ENCODE measurements at regions not wholly inside any gene's neighbourhood (a gene's known extent, or its start where the extent isn't known, plus 50 kb on each side); places are given as distances from the start of the nearest gene placed in this dataset.

DNA sequence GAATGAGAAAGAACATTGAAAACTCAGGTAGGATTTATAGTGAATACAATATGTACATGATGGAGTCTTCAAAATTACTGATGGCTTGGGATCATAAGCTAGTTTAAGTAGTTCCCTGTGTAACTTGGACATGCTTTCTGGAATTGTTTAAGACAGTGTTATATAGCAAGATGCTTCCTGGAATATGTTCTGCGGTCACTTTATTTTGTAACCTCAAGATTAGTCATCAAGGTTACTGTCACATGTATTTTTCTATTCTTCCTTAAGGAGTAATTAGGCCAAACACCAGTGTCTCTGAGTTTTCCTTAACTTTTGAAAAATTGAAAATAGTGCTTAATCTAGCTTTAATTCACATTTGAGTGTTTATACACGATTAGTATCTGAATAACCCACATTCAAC is 760.3 kb upstream of the ARRDC4 start:
- no peaks in the 10 kb centered on the region for H3K27me3 Mint-ChIP-seq
- H3K9me3 ChIP-seq (ENCODE audit: control insufficient read depth, low read length, poor library complexity, severe bottlenecking) = no peaks in the 10 kb centered on the region
- DNase-seq = no peak
- H3K36me3 Mint-ChIP-seq (ENCODE audit: low read depth) = no peaks in the 10 kb centered on the region
- no peak for ATAC-seq
- no peaks in the 10 kb centered on the region for H3K4me1 Mint-ChIP-seq
- no peak overlapping the region for H3K4me3 Mint-ChIP-seq
- no peak overlapping the region for H3K27ac Mint-ChIP-seq

DNA sequence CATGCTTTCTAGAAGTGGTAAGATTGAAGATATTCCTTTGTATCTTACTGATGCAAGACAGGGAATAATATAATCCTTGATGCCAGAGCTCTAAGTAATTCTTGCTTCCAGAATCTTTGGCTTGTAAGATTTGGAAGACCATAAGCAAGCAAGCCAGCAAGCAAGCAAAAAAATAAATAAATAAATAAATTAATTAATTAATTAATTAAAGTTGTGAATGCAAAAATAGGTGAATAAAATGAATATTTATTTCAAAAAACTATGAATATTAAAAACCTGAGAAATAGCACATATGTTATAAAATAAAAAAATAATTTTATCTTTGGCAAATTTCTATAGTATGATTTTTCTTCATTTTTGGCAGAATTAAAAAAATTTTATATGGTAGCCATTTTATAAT is 750.2 kb upstream of the ARRDC4 start:
- H3K27ac Mint-ChIP-seq = no peak overlapping the region
- H3K36me3 Mint-ChIP-seq (ENCODE audit: low read depth) = no peaks in the 10 kb centered on the region
- no peaks in the 10 kb centered on the region for H3K27me3 Mint-ChIP-seq
- DNase-seq (no peak), ATAC-seq (no peak)
- H3K9me3 ChIP-seq (ENCODE audit: control insufficient read depth, low read length, poor library complexity, severe bottlenecking) = peaks cover 2% of the 10 kb centered on the region
- H3K4me1 Mint-ChIP-seq = no peaks in the 10 kb centered on the region
- H3K4me3 Mint-ChIP-seq = no peak overlapping the region

DNA sequence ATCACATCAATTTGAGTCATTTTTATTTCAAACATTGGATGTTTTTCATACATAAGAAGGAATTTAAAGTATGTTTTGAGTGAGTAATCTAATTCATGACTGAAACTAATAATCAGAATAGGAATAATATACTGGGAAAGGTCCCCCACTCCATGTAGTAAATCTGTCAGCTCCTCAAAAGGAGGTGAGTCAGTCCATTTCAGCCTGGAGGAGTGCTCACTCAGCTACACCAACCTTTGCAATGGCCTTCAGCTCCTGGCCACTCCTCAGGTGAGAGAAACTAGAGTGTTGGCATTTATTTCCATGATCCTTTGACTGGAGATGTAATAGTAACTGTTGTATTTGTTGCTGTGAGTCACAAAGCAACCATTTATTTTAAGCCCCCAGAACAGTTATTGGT is 744.9 kb upstream of the ARRDC4 start:
- peaks cover 2% of the 10 kb centered on the region for H3K9me3 ChIP-seq (ENCODE audit: control insufficient read depth, low read length, poor library complexity, severe bottlenecking)
- no peak for DNase-seq
- H3K27ac Mint-ChIP-seq = no peak overlapping the region
- no peaks in the 10 kb centered on the region for H3K4me1 Mint-ChIP-seq
- H3K27me3 Mint-ChIP-seq = no peaks in the 10 kb centered on the region
- H3K4me3 Mint-ChIP-seq = no peak overlapping the region
- H3K36me3 Mint-ChIP-seq (ENCODE audit: low read depth) = no peaks in the 10 kb centered on the region
- ATAC-seq = no peak

GRCh38 chr15:97224191-97224641 is 736.3 kb upstream of the ARRDC4 start:
- Mint-ChIP-seq H3K27me3 (no peaks in the 10 kb centered on the region), H3K4me1 (no peaks in the 10 kb centered on the region), H3K36me3 (ENCODE audit: low read depth) (no peaks in the 10 kb centered on the region), H3K27ac (no peak overlapping the region), H3K4me3 (no peak overlapping the region)
- no peak for DNase-seq
- no peak for ATAC-seq
- H3K9me3 ChIP-seq (ENCODE audit: control insufficient read depth, low read length, poor library complexity, severe bottlenecking) = no peaks in the 10 kb centered on the region

DNA sequence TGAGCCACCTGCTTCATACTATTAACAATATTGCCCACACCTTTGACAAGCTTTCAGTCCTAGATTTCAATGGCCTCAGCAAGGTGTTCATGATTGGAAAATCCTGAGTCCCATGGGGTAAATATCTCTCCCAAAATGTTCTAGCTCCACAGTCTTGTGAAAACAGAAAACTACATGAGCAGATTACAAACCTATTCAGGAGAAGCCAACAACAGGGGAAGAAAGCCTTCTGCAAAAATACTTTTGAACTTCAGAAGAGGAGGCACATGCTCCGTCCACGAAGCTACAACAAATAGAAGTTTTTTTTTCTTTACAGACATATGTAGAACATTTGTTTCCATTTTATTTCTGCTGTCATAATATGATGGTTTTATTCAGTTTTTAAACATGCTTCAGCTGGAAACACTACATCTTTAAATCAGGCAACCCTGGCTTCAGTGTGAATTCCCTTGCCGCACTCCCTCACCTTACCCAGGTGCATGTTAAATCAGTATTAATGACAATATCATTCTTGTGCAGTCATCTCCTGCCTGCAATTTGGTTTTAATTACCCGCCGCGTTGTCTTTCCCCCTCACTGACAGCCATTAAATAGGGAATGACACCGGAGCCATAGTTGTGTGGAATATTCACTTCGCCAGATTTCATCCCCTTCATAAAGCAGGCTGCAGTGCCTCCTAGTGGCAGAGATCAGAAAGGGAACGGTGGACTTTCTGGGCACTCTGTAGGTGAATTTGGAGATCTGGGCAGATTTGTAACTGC is 725.5 kb upstream of the ARRDC4 start:
- H3K4me3 Mint-ChIP-seq = no peak overlapping the region

DNA sequence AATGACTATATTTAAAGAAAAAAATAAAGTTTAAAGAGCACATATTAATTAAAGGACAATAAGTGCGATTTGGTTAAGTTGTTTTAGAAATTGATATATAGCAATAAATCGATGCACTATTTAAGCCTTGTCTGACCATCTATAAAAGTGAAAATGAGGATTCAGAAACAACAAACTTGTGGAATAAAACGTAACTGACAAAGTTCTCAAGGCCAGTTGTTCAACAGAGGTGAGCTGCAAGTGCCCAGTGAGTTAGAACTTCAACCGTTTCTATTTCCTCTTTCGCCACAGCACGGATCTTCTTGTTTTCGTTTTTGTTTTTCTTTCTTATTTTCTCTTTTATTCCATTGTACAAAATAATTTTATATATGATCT is 724.9 kb upstream of the ARRDC4 start:
- no peaks in the 10 kb centered on the region for H3K4me1 Mint-ChIP-seq
- no peaks in the 10 kb centered on the region for H3K27me3 Mint-ChIP-seq
- DNase-seq = no peak
- H3K27ac Mint-ChIP-seq = no peak overlapping the region
- H3K36me3 Mint-ChIP-seq (ENCODE audit: low read depth) = no peaks in the 10 kb centered on the region
- H3K9me3 ChIP-seq (ENCODE audit: control insufficient read depth, low read length, poor library complexity, severe bottlenecking) = peaks cover 2% of the 10 kb centered on the region
- no peak overlapping the region for H3K4me3 Mint-ChIP-seq
- ATAC-seq = no peak

More for the DNA sequence above, 725.5 kb upstream of the ARRDC4 start:
- Mint-ChIP-seq H3K27ac (no peak overlapping the region), H3K27me3 (no peaks in the 10 kb centered on the region), H3K36me3 (ENCODE audit: low read depth) (no peaks in the 10 kb centered on the region), H3K4me1 (no peaks in the 10 kb centered on the region)
- DNase-seq = no peak
- ATAC-seq = no peak
- peaks cover 2% of the 10 kb centered on the region for H3K9me3 ChIP-seq (ENCODE audit: control insufficient read depth, low read length, poor library complexity, severe bottlenecking)

- no peaks in the 10 kb centered on the region for H3K27me3 Mint-ChIP-seq
- DNase-seq (no peak), ATAC-seq (no peak)
- peaks cover 2% of the 10 kb centered on the region for H3K9me3 ChIP-seq (ENCODE audit: control insufficient read depth, low read length, poor library complexity, severe bottlenecking)
- H3K4me1 Mint-ChIP-seq = no peaks in the 10 kb centered on the region
- H3K4me3 Mint-ChIP-seq = no peak overlapping the region
- no peaks in the 10 kb centered on the region for H3K36me3 Mint-ChIP-seq (ENCODE audit: low read depth)
- H3K27ac Mint-ChIP-seq = no peak overlapping the region
Observed at GRCh38 chr15:97236140-97236539, 724.4 kb upstream of the ARRDC4 start.

DNA sequence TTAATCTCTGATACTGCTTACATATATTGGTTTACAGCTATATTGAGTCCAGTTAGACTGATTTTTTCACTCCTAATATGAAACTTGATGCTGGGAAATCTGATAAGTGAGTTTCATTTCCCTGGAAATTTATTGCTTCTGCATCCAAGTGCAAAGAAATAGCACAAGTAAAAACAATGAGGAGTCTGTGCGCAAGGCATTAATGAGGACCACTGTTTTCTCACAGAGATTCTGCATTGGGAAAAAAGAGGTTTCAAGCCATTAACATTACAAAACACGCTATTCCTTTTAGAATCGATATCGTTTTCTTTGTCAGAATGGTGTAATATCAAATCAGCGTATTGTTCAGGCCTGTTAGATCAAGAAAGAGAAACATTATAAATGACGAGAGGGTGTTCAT is 723.3 kb upstream of the ARRDC4 start:
- peaks cover 2% of the 10 kb centered on the region for H3K9me3 ChIP-seq (ENCODE audit: control insufficient read depth, low read length, poor library complexity, severe bottlenecking)
- Mint-ChIP-seq H3K36me3 (ENCODE audit: low read depth) (no peaks in the 10 kb centered on the region), H3K4me1 (no peaks in the 10 kb centered on the region), H3K27me3 (no peaks in the 10 kb centered on the region), H3K4me3 (no peak overlapping the region), H3K27ac (no peak overlapping the region)
- no peak for ATAC-seq
- no peak for DNase-seq

- H3K4me1 Mint-ChIP-seq = no peaks in the 10 kb centered on the region
- H3K9me3 ChIP-seq (ENCODE audit: control insufficient read depth, low read length, poor library complexity, severe bottlenecking) = no peaks in the 10 kb centered on the region
- H3K27ac Mint-ChIP-seq = no peak overlapping the region
- H3K36me3 Mint-ChIP-seq (ENCODE audit: low read depth) = no peaks in the 10 kb centered on the region
- ATAC-seq (no peak), DNase-seq (no peak)
- no peak overlapping the region for H3K4me3 Mint-ChIP-seq
- no peaks in the 10 kb centered on the region for H3K27me3 Mint-ChIP-seq
Observed at GRCh38 chr15:97248376-97248775, 712.1 kb upstream of the ARRDC4 start.

DNA sequence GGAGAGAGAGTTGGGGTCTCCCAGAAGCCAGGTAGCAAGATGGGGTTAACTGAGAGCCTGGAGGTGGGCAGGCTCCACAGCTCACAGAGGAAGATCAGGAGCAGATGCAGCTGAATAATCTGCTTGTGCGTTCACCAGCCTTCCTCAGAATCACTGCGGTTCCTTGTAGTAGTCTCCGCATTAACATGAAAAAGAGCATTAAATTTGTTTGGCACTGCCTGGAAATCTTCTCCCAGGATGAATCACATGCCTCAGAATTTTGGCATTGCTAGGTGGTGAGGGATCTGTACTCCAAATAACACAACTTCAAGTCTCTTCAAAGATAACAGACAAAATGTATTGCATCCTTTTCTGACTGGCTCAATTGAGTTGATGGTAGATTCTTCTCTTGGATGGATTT is 700.6 kb upstream of the ARRDC4 start:
- Mint-ChIP-seq H3K27me3 (no peaks in the 10 kb centered on the region), H3K27ac (no peak overlapping the region), H3K4me1 (no peaks in the 10 kb centered on the region), H3K4me3 (no peak overlapping the region), H3K36me3 (ENCODE audit: low read depth) (no peaks in the 10 kb centered on the region)
- DNase-seq (no peak), ATAC-seq (no peak)
- no peaks in the 10 kb centered on the region for H3K9me3 ChIP-seq (ENCODE audit: control insufficient read depth, low read length, poor library complexity, severe bottlenecking)

DNA sequence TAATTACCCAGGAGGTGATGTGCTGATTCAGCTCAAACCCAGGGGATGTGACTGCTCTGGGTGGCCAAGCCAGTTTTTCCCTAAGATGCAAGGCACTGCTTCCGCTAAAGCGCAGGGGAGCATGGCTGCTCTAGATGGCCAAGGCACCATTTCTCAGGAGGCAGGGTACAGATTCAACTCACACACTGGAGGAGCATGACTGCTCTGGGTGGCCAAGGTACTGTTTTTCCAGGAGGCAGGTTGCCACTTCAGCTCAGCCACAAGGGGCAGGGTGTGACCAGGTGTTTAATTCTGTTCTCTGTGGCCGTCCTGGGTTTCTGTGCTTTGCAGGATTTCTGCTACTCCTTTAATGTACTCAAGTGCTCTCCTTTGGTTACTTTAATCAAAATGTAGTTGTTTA is 659.3 kb upstream of the ARRDC4 start:
- no peak overlapping the region for H3K27ac Mint-ChIP-seq
- H3K36me3 Mint-ChIP-seq (ENCODE audit: low read depth) = no peaks in the 10 kb centered on the region
- DNase-seq (no peak), ATAC-seq (no peak)
- H3K4me1 Mint-ChIP-seq = no peaks in the 10 kb centered on the region
- H3K27me3 Mint-ChIP-seq = no peaks in the 10 kb centered on the region
- no peaks in the 10 kb centered on the region for H3K9me3 ChIP-seq (ENCODE audit: control insufficient read depth, low read length, poor library complexity, severe bottlenecking)
- no peak overlapping the region for H3K4me3 Mint-ChIP-seq

DNA sequence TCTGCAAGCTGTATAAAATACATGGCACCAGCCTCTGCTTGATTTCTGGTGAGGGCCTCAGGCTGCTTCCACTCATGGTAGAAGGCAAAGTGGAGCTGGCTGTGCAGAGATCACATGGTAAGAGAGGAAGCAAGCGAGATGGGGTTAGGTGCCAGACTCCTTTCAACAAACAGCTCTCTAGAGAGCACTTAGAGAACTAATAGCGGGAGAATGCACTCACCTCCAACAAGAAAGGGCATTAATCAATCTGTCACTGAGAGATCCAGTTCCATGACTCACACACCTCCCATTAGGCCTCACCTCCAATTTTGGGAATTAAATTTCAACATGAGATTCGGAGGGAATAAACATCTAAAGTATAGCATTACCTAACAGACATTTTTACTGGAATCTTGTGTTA is 644.1 kb upstream of the ARRDC4 start:
- ATAC-seq = no peak
- H3K4me1 Mint-ChIP-seq = no peaks in the 10 kb centered on the region
- no peak for DNase-seq
- no peaks in the 10 kb centered on the region for H3K36me3 Mint-ChIP-seq (ENCODE audit: low read depth)
- H3K9me3 ChIP-seq (ENCODE audit: control insufficient read depth, low read length, poor library complexity, severe bottlenecking) = no peaks in the 10 kb centered on the region
- H3K27me3 Mint-ChIP-seq = no peaks in the 10 kb centered on the region
- no peak overlapping the region for H3K4me3 Mint-ChIP-seq
- no peak overlapping the region for H3K27ac Mint-ChIP-seq

- no peaks in the 10 kb centered on the region for H3K27me3 Mint-ChIP-seq
- no peak overlapping the region for H3K4me3 Mint-ChIP-seq
- H3K36me3 Mint-ChIP-seq (ENCODE audit: low read depth) = no peaks in the 10 kb centered on the region
- no peak for DNase-seq
- H3K27ac Mint-ChIP-seq = no peak overlapping the region
- ATAC-seq = no peak
- H3K9me3 ChIP-seq (ENCODE audit: control insufficient read depth, low read length, poor library complexity, severe bottlenecking) = no peaks in the 10 kb centered on the region
- H3K4me1 Mint-ChIP-seq = no peaks in the 10 kb centered on the region
Observed at GRCh38 chr15:97317163-97317562, 643.3 kb upstream of the ARRDC4 start.

- Mint-ChIP-seq H3K4me1 (no peaks in the 10 kb centered on the region), H3K36me3 (ENCODE audit: low read depth) (no peaks in the 10 kb centered on the region), H3K27me3 (no peaks in the 10 kb centered on the region), H3K4me3 (no peak overlapping the region), H3K27ac (no peak overlapping the region)
- DNase-seq (no peak), ATAC-seq (no peak)
- H3K9me3 ChIP-seq (ENCODE audit: control insufficient read depth, low read length, poor library complexity, severe bottlenecking) = no peaks in the 10 kb centered on the region
Observed at GRCh38 chr15:97319291-97319690, 641.2 kb upstream of the ARRDC4 start.
